Liver (tissue), 8 donors: ENCODE measurements at regions not wholly inside any gene's neighbourhood (a gene's known extent, or its start where the extent isn't known, plus 50 kb on each side); places are given as distances from the start of the nearest gene placed in this dataset.

Source experiments
- DNase-seq: peaks from one replicate; pipeline ENCODE4 v3.0.0-alpha.2; 2017; ENCODE audit warnings: low spot score
- H3K27ac ChIP-seq, 2 donors: one replicate each; pipeline ENCODE4 v1.7.0; 2013; ENCODE audit warnings: inconsistent platforms in 2 of 2, low read length in 2 of 2, control low read depth in 1 of 2, low read depth in 1 of 2, mild to moderate bottlenecking in 1 of 2
- H3K27me3 ChIP-seq, 4 donors: one replicate each; pipeline versions ENCODE4 v1.6.1 to v1.7.0; 2013; ENCODE audit warnings: low read length in 3 of 4, inconsistent platforms in 1 of 4, mild to moderate bottlenecking in 1 of 4, moderate library complexity in 1 of 4; ENCODE audit not compliant: control insufficient read depth in 4 of 4, insufficient read depth in 4 of 4
- H3K36me3 ChIP-seq, 4 donors: one replicate each; pipeline versions ENCODE4 v1.6.1 to v1.7.0; 2013; ENCODE audit warnings: low read length in 3 of 4, mild to moderate bottlenecking in 3 of 4, low read depth in 1 of 4, moderate library complexity in 1 of 4; ENCODE audit not compliant: control insufficient read depth in 4 of 4, insufficient read depth in 3 of 4
- H3K4me1 ChIP-seq, 4 donors: one replicate each; pipeline versions ENCODE4 v1.6.1 to v1.7.0; 2013; ENCODE audit warnings: low read length in 3 of 4, mild to moderate bottlenecking in 3 of 4, moderate library complexity in 1 of 4; ENCODE audit not compliant: control insufficient read depth in 4 of 4, insufficient read depth in 4 of 4
- H3K4me3 ChIP-seq, 3 donors: one replicate each; pipeline versions ENCODE4 v1.6.1 to v1.7.0; 2013; ENCODE audit warnings: low read length in 3 of 3, control low read depth in 1 of 3, low read depth in 1 of 3, mild to moderate bottlenecking in 1 of 3
- H3K9ac ChIP-seq, 2 donors: one replicate each; pipeline ENCODE4 v1.7.0; 2013; ENCODE audit warnings: low read length in 2 of 2, mild to moderate bottlenecking in 2 of 2, moderate library complexity in 2 of 2, control low read depth in 1 of 2, low read depth in 1 of 2
- H3K9me3 ChIP-seq, 4 donors: one replicate each; pipeline versions ENCODE4 v1.6.1 to v1.7.0; 2013; ENCODE audit warnings: low read length in 3 of 4; ENCODE audit not compliant: control insufficient read depth in 4 of 4
- ATF3 ChIP-seq: IDR thresholded peaks from 2 replicates; pipeline ENCODE4 v1.6.1; 2016; ENCODE audit warnings: antibody characterized with exemption
- CTCF ChIP-seq: fragments of 150-350 bp; IDR thresholded peaks from 2 replicates; pipeline ENCODE4 v1.5.1; 2017; ENCODE audit warnings: improper control_type of control experiment, low read depth, low read length; ENCODE audit not compliant: missing input control
- FOXA1 ChIP-seq: IDR thresholded peaks from 2 replicates; pipeline ENCODE4 v1.6.1; 2016; ENCODE audit warnings: antibody characterized with exemption
- FOXA2 ChIP-seq: IDR thresholded peaks from 2 replicates; pipeline ENCODE4 v1.6.1; 2016; ENCODE audit warnings: antibody characterized with exemption
- HNF4A ChIP-seq, 2 donors: conservative IDR thresholded peaks; 2 replicates each; pipeline ENCODE4 v1.6.1; 2016; ENCODE audit warnings: antibody characterized with exemption in 2 of 2, mild to moderate bottlenecking in 2 of 2
- HNF4G ChIP-seq: IDR thresholded peaks from 2 replicates; pipeline ENCODE4 v1.6.1; 2016; ENCODE audit warnings: antibody characterized with exemption
- JUND ChIP-seq, 2 donors: IDR thresholded peaks; 2 replicates each; pipeline ENCODE4 v1.6.1; 2016; ENCODE audit warnings: antibody characterized with exemption in 2 of 2
- RAD21 ChIP-seq, 2 donors: IDR thresholded peaks; 2 replicates each; pipeline ENCODE4 v1.6.1; 2016; ENCODE audit warnings: antibody characterized with exemption in 2 of 2, mild to moderate bottlenecking in 2 of 2
- REST ChIP-seq: IDR thresholded peaks from 2 replicates; pipeline ENCODE4 v1.6.1; 2016; ENCODE audit warnings: antibody characterized with exemption, mild to moderate bottlenecking
- RXRA ChIP-seq, 2 donors: IDR thresholded peaks; 2 replicates each; pipeline ENCODE4 v1.6.1; 2017 to 2018; ENCODE audit warnings: antibody characterized with exemption in 2 of 2, mild to moderate bottlenecking in 1 of 2
- SP1 ChIP-seq: IDR thresholded peaks from 2 replicates; pipeline ENCODE4 v1.6.1; 2018; ENCODE audit warnings: antibody characterized with exemption, mild to moderate bottlenecking
- YY1 ChIP-seq: IDR thresholded peaks from 2 replicates; pipeline ENCODE4 v1.6.1; 2016; ENCODE audit warnings: antibody characterized with exemption, mild to moderate bottlenecking
- ZBTB33 ChIP-seq: IDR thresholded peaks from 2 replicates; pipeline ENCODE4 v1.6.1; 2016; ENCODE audit warnings: antibody characterized with exemption
- WGBS: extraction: QIAGEN DNeasy Blood & Tissue Kit; methylation state at CpG from one replicate; pipeline ENCODE4 v1.1.7; 2013; 5-methylcytosine and 5-hydroxymethylcytosine counted together
- donor health status: healthy.
- donor health status: healthy.
- donor health status: healthy.
- donor health status: healthy.
- donor health status: healthy.

GRCh38 chr20:16170406-16170971, 402.8 kb downstream of the KIF16B start:
- TF ChIP-seq FOXA1 (no peak), FOXA2 (no peak), JUND (IDR thresholded peaks at IDR 0.05) (no peak), HNF4A (conservative IDR thresholded peaks at IDR 0.05) (no peak), ATF3 (no peak), REST (no peak), YY1 (no peak), HNF4G (no peak), RAD21 (IDR thresholded peaks at IDR 0.05) (no peak), ZBTB33 (no peak), SP1 (no peak), RXRA (IDR thresholded peaks at IDR 0.05) (no peak), CTCF (no peak)
- WGBS = 74% methylated on average over 7 of the region's 7 CpGs

GRCh38 chr20:16167423-16168130, 405.7 kb downstream of the KIF16B start:
- H3K4me3 ChIP-seq = no peak overlapping the region
- 93% methylated on average over 2 of the region's 2 CpGs for WGBS
- H3K4me1 ChIP-seq = no peaks in the 10 kb centered on the region
- DNase-seq = no peak
- no peak overlapping the region for H3K27ac ChIP-seq
- no peaks in the 10 kb centered on the region for H3K27me3 ChIP-seq
- peaks cover 0 to 8% (median under 1%) of the 10 kb centered on the region in 4 donors for H3K9me3 ChIP-seq
- TF ChIP-seq RXRA (IDR thresholded peaks at IDR 0.05) (no peak), RAD21 (IDR thresholded peaks at IDR 0.05) (no peak), CTCF (no peak), ATF3 (no peak), ZBTB33 (no peak), HNF4A (conservative IDR thresholded peaks at IDR 0.05) (no peak)
- no peaks in the 10 kb centered on the region for H3K36me3 ChIP-seq
- H3K9ac ChIP-seq = no peak overlapping the region

More at GRCh38 chr20:16170406-16170971, 402.8 kb downstream of the KIF16B start:
- Histone ChIP-seq H3K4me3 (no peak overlapping the region), H3K9me3 (no peaks in the 10 kb centered on the region), H3K36me3 (no peaks in the 10 kb centered on the region), H3K9ac (no peak overlapping the region), H3K27ac (no peak overlapping the region), H3K4me1 (no peaks in the 10 kb centered on the region), H3K27me3 (no peaks in the 10 kb centered on the region)
- no peak for DNase-seq
